HepG2 (cell line): ENCODE measurements at regions not wholly inside any gene's neighbourhood (a gene's known extent, or its start where the extent isn't known, plus 50 kb on each side); places are given as distances from the start of the nearest gene placed in this dataset.

Source experiments
- ATAC-seq: fragments of 200-7000 bp; cut with Tn5 transposase; 3 replicates; pipeline ENCODE4 v1.9.1; 2020; ENCODE audit warnings: mild to moderate bottlenecking, moderate library complexity
- BruUV-seq: library from RNA; stranded (reverse); fragments of 400-500 nt; replicated peaks from 2 replicates; lab custom pipeline; 2021; lab: Mats Ljungman, UMichigan
- CTCF ChIA-PET: fragments of 300-600 bp; formaldehyde crosslinking; extraction: SDS; loops from one replicate; lab custom pipeline; 2021; ENCODE audit warnings: low total read pairs, inconsistent platforms, low intra/inter-chr PET ratio; lab: Yijun Ruan, JAX
- POLR2A ChIA-PET: fragments of 350-600 bp; sonication (Branson Sonifier 250); formaldehyde crosslinking; loops from one replicate; lab custom pipeline; 2020; ENCODE audit warnings: antibody characterized with exemption, inconsistent platforms; lab: Yijun Ruan, JAX
- DNase-seq: peaks from one replicate; pipeline ENCODE4 v3.0.0-alpha.2; 2015; ENCODE audit warnings: low spot score
- FAIRE-seq: peaks from 3 replicates; lab custom pipeline; 2011; peaks lifted over from hg19 to GRCh38; lab: Jason Lieb, UNC
- H2AFZ ChIP-seq: one replicate; pipeline ENCODE4 v1.6.1; 2011; ENCODE audit warnings: low read length, inconsistent platforms
- H3K27ac ChIP-seq: fragments of 300-600 bp; 3 replicates; pipeline ENCODE4 v1.8.0; 2011; ENCODE audit warnings: mixed run types, mild to moderate bottlenecking, mixed read lengths, low read length, inconsistent platforms; ENCODE audit not compliant: insufficient read depth; ENCODE audit errors: extremely low read length
- H3K27me3 ChIP-seq, 2 experiments: fragments of 200-600 bp in 1 of 2; 2 replicates in 1 of 2; 3 replicates in 1 of 2; pipeline versions ENCODE4 v1.6.0 to v1.8.0; 2011; ENCODE audit warnings: low read length in 2 of 2, mild to moderate bottlenecking in 2 of 2, moderate library complexity in 2 of 2, inconsistent platforms in 1 of 2; ENCODE audit not compliant: insufficient read depth in 2 of 2, control insufficient read depth in 1 of 2
- H3K36me3 ChIP-seq, 2 experiments: fragments of 200-600 bp in 1 of 2; replicated peaks in 1 of 2; 2 replicates in 1 of 2; 3 replicates in 1 of 2; pipeline versions ENCODE4 v1.5.1 to v1.8.0; 2011; ENCODE audit warnings: low read length in 2 of 2, inconsistent platforms in 1 of 2; ENCODE audit not compliant: insufficient read depth in 2 of 2, control insufficient read depth in 1 of 2
- H3K4me1 ChIP-seq: 2 replicates; pipeline ENCODE4 v1.5.1; 2012; ENCODE audit warnings: low read length, inconsistent platforms; ENCODE audit not compliant: insufficient read depth
- H3K4me2 ChIP-seq: 2 replicates; pipeline ENCODE4 v1.6.0; 2011; ENCODE audit warnings: low read depth, low read length, inconsistent platforms
- H3K4me3 ChIP-seq, 3 experiments: fragments of 200-600 bp in 1 of 3; sonication (generic), shearing (Covaris generic) in 1 of 3; replicated peaks in 1 of 3; 2 replicates each; pipeline ENCODE4 v1.5.1; 2011 to 2016; ENCODE audit warnings: low read length in 3 of 3, inconsistent platforms in 2 of 3, low read depth in 2 of 3, mild to moderate bottlenecking in 2 of 3, control low read depth in 1 of 3, mixed read lengths in 1 of 3; ENCODE audit not compliant: insufficient read depth in 1 of 3
- H3K79me2 ChIP-seq: one replicate; pipeline ENCODE4 v1.6.1; 2011; ENCODE audit warnings: low read length, inconsistent platforms; ENCODE audit not compliant: insufficient read depth
- H3K9ac ChIP-seq: 2 replicates; pipeline ENCODE4 v1.6.0; 2011; ENCODE audit warnings: mild to moderate bottlenecking, low read depth, low read length, inconsistent platforms; ENCODE audit not compliant: insufficient read depth
- H3K9me3 ChIP-seq: 2 replicates; pipeline ENCODE4 v1.5.1; 2012; ENCODE audit warnings: mild to moderate bottlenecking, low read length
- H4K20me1 ChIP-seq: 2 replicates; pipeline ENCODE4 v1.6.0; 2011; ENCODE audit warnings: inconsistent platforms, mild to moderate bottlenecking, low read length, moderate library complexity; ENCODE audit not compliant: insufficient read depth
- POLR2AphosphoS2 ChIP-seq: IDR thresholded peaks from 2 replicates; pipeline ENCODE4 v1.6.1; 2011; ENCODE audit warnings: low read depth, low read length, improper control_type of control experiment
- ZNF790 ChIP-seq: sonication (generic); formaldehyde crosslinking; IDR thresholded peaks from 2 replicates; pipeline ENCODE4 v1.8.0; 2022; ENCODE audit warnings: missing genetic modification reagents, mild to moderate bottlenecking, borderline replicate concordance
- whole genome bisulfite sequencing: methylation state at CpG from one replicate; pipeline ENCODE4 v1.1.6; 2017; ENCODE audit warnings: low lambda C conversion rate; 5-methylcytosine and 5-hydroxymethylcytosine counted together
- in situ Hi-C: cut with HindIII; loops from 2 replicates; pipeline ENCODE4 v1.10.0; 2017; ENCODE audit warnings: low pct_unique_long_range_greater_than_20kb; ENCODE audit not compliant: extremely low pct_ligation_motif_present
- intact Hi-C: fragments of 100-400 bp; cut with micrococcal nuclease; formaldehyde crosslinking; loops from one replicate; pipeline ENCODE4 v1.10.0; 2022; ENCODE audit not compliant: unreplicated experiment
- TF ChIP-seq, protein P1 (sequence below): sonication (generic); formaldehyde crosslinking; conservative IDR thresholded peaks from 2 replicates; pipeline ENCODE4 v1.8.0; 2022; ENCODE audit warnings: mild to moderate bottlenecking, moderate library complexity, missing genetic modification reagents
- TF ChIP-seq, protein P2 (sequence below): sonication (generic); formaldehyde crosslinking; IDR thresholded peaks from 2 replicates; pipeline ENCODE4 v1.5.0; 2020; ENCODE audit warnings: missing genetic modification reagents

DNA sequence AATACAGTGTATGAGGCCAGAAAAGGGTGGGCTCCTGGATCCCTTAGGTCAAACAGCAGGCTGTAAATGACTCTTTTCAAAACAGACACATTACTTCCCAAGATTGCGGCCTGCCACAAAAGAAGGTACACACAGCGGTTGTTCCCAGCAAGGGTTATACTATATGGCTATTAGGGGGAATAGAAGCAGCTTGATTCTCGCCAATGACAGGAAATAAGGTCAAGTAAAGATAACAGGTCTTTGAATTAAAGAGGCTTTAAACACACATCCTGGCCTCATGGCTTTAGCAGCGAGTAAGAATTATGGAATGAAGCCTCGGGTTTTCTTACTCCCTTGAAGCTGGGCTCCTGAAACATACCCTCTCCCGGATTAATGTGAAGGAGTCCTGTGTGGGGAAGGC lies 58.3 kb downstream of the CYP26A1 start (continued):
- TF ChIP-seq, protein P1, sequence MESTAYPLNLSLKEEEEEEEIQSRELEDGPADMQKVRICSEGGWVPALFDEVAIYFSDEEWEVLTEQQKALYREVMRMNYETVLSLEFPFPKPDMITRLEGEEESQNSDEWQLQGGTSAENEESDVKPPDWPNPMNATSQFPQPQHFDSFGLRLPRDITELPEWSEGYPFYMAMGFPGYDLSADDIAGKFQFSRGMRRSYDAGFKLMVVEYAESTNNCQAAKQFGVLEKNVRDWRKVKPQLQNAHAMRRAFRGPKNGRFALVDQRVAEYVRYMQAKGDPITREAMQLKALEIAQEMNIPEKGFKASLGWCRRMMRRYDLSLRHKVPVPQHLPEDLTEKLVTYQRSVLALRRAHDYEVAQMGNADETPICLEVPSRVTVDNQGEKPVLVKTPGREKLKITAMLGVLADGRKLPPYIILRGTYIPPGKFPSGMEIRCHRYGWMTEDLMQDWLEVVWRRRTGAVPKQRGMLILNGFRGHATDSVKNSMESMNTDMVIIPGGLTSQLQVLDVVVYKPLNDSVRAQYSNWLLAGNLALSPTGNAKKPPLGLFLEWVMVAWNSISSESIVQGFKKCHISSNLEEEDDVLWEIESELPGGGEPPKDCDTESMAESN (CRISPR knock-in tag) = no peak
- TF ChIP-seq, protein P2, sequence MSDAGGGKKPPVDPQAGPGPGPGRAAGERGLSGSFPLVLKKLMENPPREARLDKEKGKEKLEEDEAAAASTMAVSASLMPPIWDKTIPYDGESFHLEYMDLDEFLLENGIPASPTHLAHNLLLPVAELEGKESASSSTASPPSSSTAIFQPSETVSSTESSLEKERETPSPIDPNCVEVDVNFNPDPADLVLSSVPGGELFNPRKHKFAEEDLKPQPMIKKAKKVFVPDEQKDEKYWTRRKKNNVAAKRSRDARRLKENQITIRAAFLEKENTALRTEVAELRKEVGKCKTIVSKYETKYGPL (CRISPR knock-in tag) = no peak
- TF ChIP-seq, all 625 proteins: peak for 0

DNA sequence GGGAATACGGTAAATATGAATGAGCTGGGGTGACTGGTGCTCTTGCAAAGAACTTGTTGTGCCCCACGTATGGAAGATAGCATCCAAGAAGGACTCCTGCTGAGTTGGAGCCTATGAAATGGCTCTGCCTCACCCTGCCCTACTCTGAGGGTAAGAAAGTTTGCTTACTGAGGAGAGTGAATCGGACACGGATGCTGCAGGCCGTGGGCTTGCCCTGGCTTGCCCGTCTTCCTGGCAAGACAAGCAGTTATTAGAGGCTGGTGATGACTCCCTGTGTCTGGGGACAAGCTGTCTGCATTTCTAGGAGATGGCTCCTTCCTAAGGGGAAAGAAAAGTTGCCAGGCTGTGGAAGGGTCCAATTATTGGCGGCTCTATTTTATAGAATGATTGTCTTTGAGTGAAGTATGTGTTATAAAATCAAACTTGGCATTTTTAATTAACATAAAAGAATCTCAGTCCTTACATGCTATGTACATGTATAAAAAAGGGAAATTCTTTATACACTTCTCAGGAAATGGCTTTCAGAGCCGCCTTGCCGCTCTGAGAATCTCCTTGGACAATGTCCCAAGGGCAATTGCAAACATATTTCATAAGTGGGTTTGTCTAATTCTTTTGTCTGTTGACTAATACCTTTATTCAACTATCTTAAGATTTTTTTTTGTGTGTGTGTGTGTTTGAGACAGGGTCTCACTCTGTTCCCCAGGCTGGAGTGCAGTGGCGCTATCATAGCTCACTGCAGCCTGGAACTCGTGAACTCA lies 64.6 kb downstream of the CYP26A1 start:
- intact Hi-C loops = no loop called here
- ATAC-seq = no peak
- Histone ChIP-seq H3K36me3 (no peaks in the 10 kb centered on the region), H3K27ac (no peak overlapping the region), H3K27me3 (0 out of 5 replicates have a peak, but pooled peaks cover 0 to 2% of the 10 kb centered on the region in 2 experiments), H3K4me3 (no peak overlapping the region), H4K20me1 (no peaks in the 10 kb centered on the region), H3K4me1 (no peaks in the 10 kb centered on the region), H3K79me2 (no peaks in the 10 kb centered on the region), H3K4me2 (no peak overlapping the region), H2AFZ (no peak overlapping the region), H3K9ac (no peak overlapping the region), H3K9me3 (no peaks in the 10 kb centered on the region)
- POLR2A ChIA-PET = no interaction called here
- CTCF ChIA-PET = no interaction called here
- WGBS = 43% methylated on average over 11 of the region's 11 CpGs
- BruUV-seq = no TSS peak
- in situ Hi-C loops = no loop called here
- FAIRE-seq = no peak
- TF ChIP-seq ZNF790 (no peak), POLR2AphosphoS2 (no peak)
- no peak for DNase-seq
